K562 (cell line): ENCODE measurements at regions not wholly inside any gene's neighbourhood (a gene's known extent, or its start where the extent isn't known, plus 50 kb on each side); places are given as distances from the start of the nearest gene placed in this dataset.

Experiments used
- ATAC-seq: fragments of 200-7000 bp; cut with Tn5 transposase; 3 replicates; pipeline ENCODE4 v1.9.1; 2020; ENCODE audit warnings: moderate library complexity
- BruUV-seq: library from RNA; stranded (reverse); fragments of 400-500 nt; replicated peaks from 2 replicates; lab custom pipeline; 2021; lab: Mats Ljungman, UMichigan
- CTCF ChIA-PET: fragments of 300-600 bp; formaldehyde crosslinking; extraction: SDS; loops from one replicate; lab custom pipeline; 2021; ENCODE audit warnings: low intra/inter-chr PET ratio; lab: Yijun Ruan, JAX
- POLR2A ChIA-PET: fragments of 300-600, 350-650 bp; sonication (Branson Sonifier 250); formaldehyde crosslinking; extraction: SDS; loops from one replicate; lab custom pipeline; 2021; ENCODE audit warnings: antibody characterized with exemption, inconsistent platforms; lab: Yijun Ruan, JAX
- DNase-seq, 4 experiments: peaks; one replicate each; pipeline versions ENCODE4 v3.0.0 to v3.0.0-alpha.2; 2011 to 2018; ENCODE audit warnings: low spot score in 3 of 4, mixed read lengths in 3 of 4; ENCODE audit errors: extremely low read depth in 1 of 4
- FAIRE-seq: peaks from 2 replicates; lab custom pipeline; 2011; peaks lifted over from hg19 to GRCh38; lab: Jason Lieb, UNC
- H2AFZ ChIP-seq: 2 replicates; pipeline ENCODE4 v1.6.0; 2011; ENCODE audit warnings: low read depth, low read length, control low read depth, inconsistent platforms
- H3K27ac ChIP-seq: fragments of 200-600 bp; 3 replicates; pipeline ENCODE4 v1.8.0; 2011; ENCODE audit warnings: low read depth, mild to moderate bottlenecking, control low read depth, inconsistent platforms, low read length, moderate library complexity, mixed read lengths; ENCODE audit errors: extremely low read depth
- H3K27me3 ChIP-seq, 2 experiments: fragments of 300-600 bp in 1 of 2; 2 replicates in 1 of 2; 3 replicates in 1 of 2; pipeline versions ENCODE4 v1.6.0 to v1.8.0; 2011; ENCODE audit warnings: inconsistent platforms in 2 of 2, low read length in 2 of 2, mild to moderate bottlenecking in 1 of 2, mixed read lengths in 1 of 2, moderate library complexity in 1 of 2; ENCODE audit not compliant: control insufficient read depth in 2 of 2, insufficient read depth in 2 of 2
- H3K36me3 ChIP-seq: fragments of 300-600 bp; 3 replicates; pipeline ENCODE4 v1.8.0; 2011; ENCODE audit warnings: mild to moderate bottlenecking, low read length, inconsistent platforms; ENCODE audit not compliant: control insufficient read depth, insufficient read depth
- H3K4me1 ChIP-seq, 2 experiments: fragments of 200-600 bp in 1 of 2; replicated peaks in 1 of 2; 2 replicates in 1 of 2; 3 replicates in 1 of 2; pipeline versions ENCODE4 v1.5.1 to v1.8.0; 2011; ENCODE audit warnings: inconsistent platforms in 2 of 2, low read length in 2 of 2, mild to moderate bottlenecking in 1 of 2, mixed read lengths in 1 of 2, moderate library complexity in 1 of 2; ENCODE audit not compliant: control insufficient read depth in 2 of 2, insufficient read depth in 2 of 2
- H3K4me2 ChIP-seq: 2 replicates; pipeline ENCODE4 v1.6.1; 2011; ENCODE audit warnings: low read length, control low read depth, inconsistent platforms, mixed read lengths; ENCODE audit not compliant: insufficient read depth
- H3K4me3 ChIP-seq: fragments of 200-600 bp; sonication (generic), shearing (Covaris generic); 2 replicates; pipeline ENCODE4 v1.5.1; 2016; ENCODE audit warnings: control low read depth, inconsistent platforms
- H3K79me2 ChIP-seq: fragments of 200-600 bp; 3 replicates; pipeline ENCODE4 v1.8.0; 2011; ENCODE audit warnings: low read length, inconsistent platforms; ENCODE audit not compliant: control insufficient read depth, insufficient read depth
- H3K9ac ChIP-seq, 2 experiments: 2 replicates each; pipeline versions ENCODE4 v1.6.0 to v1.6.1; 2011; ENCODE audit warnings: low read depth in 2 of 2, low read length in 2 of 2, control low read depth in 1 of 2, inconsistent platforms in 1 of 2, mild to moderate bottlenecking in 1 of 2, mixed read lengths in 1 of 2; ENCODE audit not compliant: insufficient read depth in 1 of 2
- H3K9me1 ChIP-seq: one replicate; pipeline ENCODE4 v1.6.0; 2011; ENCODE audit warnings: inconsistent platforms, mild to moderate bottlenecking, low read length, moderate library complexity; ENCODE audit not compliant: control insufficient read depth, insufficient read depth
- H3K9me3 ChIP-seq: replicated peaks from 2 replicates; pipeline ENCODE4 v1.5.1; 2011; ENCODE audit warnings: low read depth, low read length, inconsistent platforms; ENCODE audit not compliant: control insufficient read depth, insufficient read depth
- H4K20me1 ChIP-seq: replicated peaks from 2 replicates; pipeline ENCODE4 v1.6.1; 2011; ENCODE audit warnings: low read length, inconsistent platforms, mixed read lengths; ENCODE audit not compliant: control insufficient read depth, insufficient read depth
- ETS2 ChIP-seq: IDR thresholded peaks from 2 replicates; pipeline ENCODE4 v1.6.1; 2016; ENCODE audit warnings: borderline replicate concordance, missing genetic modification characterization, mild to moderate bottlenecking, moderate library complexity, missing compliant biosample characterization; ENCODE audit not compliant: poor library complexity, severe bottlenecking
- FOXA1 ChIP-seq: fragments of 450-650 bp; IDR thresholded peaks from 2 replicates; pipeline ENCODE4 v1.6.1; 2016; ENCODE audit warnings: mild to moderate bottlenecking, borderline replicate concordance
- GTF2A2 ChIP-seq: IDR thresholded peaks from 2 replicates; pipeline ENCODE4 v1.6.1; 2016; ENCODE audit warnings: mild to moderate bottlenecking, missing genetic modification characterization, missing compliant biosample characterization
- IFI16 ChIP-seq: fragments of 250-450 bp; sonication (Bioruptor Pico); IDR thresholded peaks from 2 replicates; pipeline ENCODE4 v2.1.2; 2022; ENCODE audit warnings: mild to moderate bottlenecking, inconsistent platforms
- KDM4B ChIP-seq, 2 experiments: fragments of 450-650 bp in 1 of 2; sonication (generic) in 1 of 2; IDR thresholded peaks; 2 replicates each; pipeline ENCODE4 v1.6.1; 2016 to 2017; ENCODE audit warnings: borderline replicate concordance in 2 of 2, antibody characterized with exemption in 1 of 2, low read depth in 1 of 2, mild to moderate bottlenecking in 1 of 2
- MEF2A ChIP-seq: IDR thresholded peaks from 2 replicates; pipeline ENCODE4 v1.6.1; 2011; ENCODE audit warnings: low read depth, mild to moderate bottlenecking, low read length, moderate library complexity; ENCODE audit not compliant: control insufficient read depth
- SMAD2 ChIP-seq: fragments of 150-350 bp; IDR thresholded peaks from 2 replicates; pipeline ENCODE4 v1.6.1; 2014; ENCODE audit warnings: low read depth, mild to moderate bottlenecking, low read length
- SMARCA4 ChIP-seq: fragments of 450-650 bp; IDR thresholded peaks from 2 replicates; pipeline ENCODE4 v1.6.1; 2016
- SRF ChIP-seq, 2 experiments: fragments of 250-450, 450-650 bp in 1 of 2; sonication (Bioruptor Pico) in 1 of 2; sonication (generic) in 1 of 2; formaldehyde crosslinking; IDR thresholded peaks; 2 replicates each; pipeline versions ENCODE4 v1.5.0 to v1.5.1; 2020 to 2022; ENCODE audit warnings: mild to moderate bottlenecking in 1 of 2, missing genetic modification reagents in 1 of 2
- SRSF7 ChIP-seq: fragments of 200-400 bp; formaldehyde crosslinking; optimal IDR thresholded peaks from 2 replicates; pipeline ENCODE3; 2017; ENCODE audit warnings: mild to moderate bottlenecking, low read depth, low read length
- STAT5B ChIP-seq: fragments of 250-450 bp; sonication (Bioruptor Pico); IDR thresholded peaks from 2 replicates; pipeline ENCODE4 v1.8.0; 2021; ENCODE audit warnings: mild to moderate bottlenecking, inconsistent platforms
- TAF7 ChIP-seq: fragments of 450-650 bp; IDR thresholded peaks from 2 replicates; pipeline ENCODE4 v1.6.1; 2016; ENCODE audit warnings: missing genetic modification characterization, missing compliant biosample characterization
- TCF15 ChIP-seq: fragments of 250-450 bp; sonication (Bioruptor Pico); IDR thresholded peaks from 2 replicates; pipeline ENCODE4 v1.8.0; 2022; ENCODE audit warnings: moderate library complexity, mild to moderate bottlenecking, inconsistent platforms
- ZNF407 ChIP-seq: fragments of 450-650 bp; IDR thresholded peaks from 2 replicates; pipeline ENCODE4 v1.6.1; 2016; ENCODE audit warnings: low read depth
- WGBS: fragments of 100-300 bp; shearing (Covaris generic); methylation state at CpG from one replicate; pipeline ENCODE4 v1.1.6; 2016; ENCODE audit warnings: low coverage, mixed read lengths; ENCODE audit not compliant: insufficient coverage; ENCODE audit errors: missing lambda C conversion rate; 5-methylcytosine and 5-hydroxymethylcytosine counted together
- in situ Hi-C: fragments of 300-500 bp; cut with MboI; formaldehyde crosslinking; loops from 4 replicates; pipeline ENCODE4 v1.15.0; 2018; ENCODE audit warnings: inconsistent platforms, mixed read lengths
- intact Hi-C: fragments of 100-400 bp; cut with micrococcal nuclease; formaldehyde crosslinking; loops from 2 replicates; pipeline ENCODE4 v1.14.2; 2022

GRCh38 chr6:156511051-156511450 is 266.1 kb upstream of the ARID1B start:
- H3K4me3 ChIP-seq: no peak overlapping the region
- no peaks in the 10 kb centered on the region for H3K4me1 ChIP-seq
- no peak for DNase-seq
- 0% methylated on average over 5 of the region's 5 CpGs for whole genome bisulfite sequencing
- H3K9me3 ChIP-seq: no peaks in the 10 kb centered on the region
- H3K36me3 ChIP-seq: no peaks in the 10 kb centered on the region
- BruUV-seq: no TSS peak
- no peaks in the 10 kb centered on the region for H3K9me1 ChIP-seq
- no peaks in the 10 kb centered on the region for H3K79me2 ChIP-seq
- TF ChIP-seq IFI16 (CRISPR knock-in tag) (no peak), TCF15 (no peak), FOXA1 (no peak), SRF (CRISPR knock-in tag; IDR thresholded peaks at IDR 0.05) (no peak), SMARCA4 (no peak), SMAD2 (no peak), KDM4B (IDR thresholded peaks at IDR 0.05; ENCODE audit: borderline replicate concordance in 2 of 2, low read depth in 1 of 2) (no peak), ZNF407 (no peak), GTF2A2 (tag) (no peak), STAT5B (CRISPR knock-in tag) (no peak), TAF7 (tag) (no peak), ETS2 (tag) (no peak), SRSF7 (no peak), MEF2A (no peak)
- ChIA-PET CTCF (no interaction called here), POLR2A (interaction anchor here (0.6 kb wide), 1 partner anchor 49 kb away, joined by 3 read pairs; no protein-coding TSS in a partner anchor)
- H2AFZ ChIP-seq: no peak overlapping the region
- in situ Hi-C loops (no loop called here), intact Hi-C loops (no loop called here)
- ATAC-seq: no peak
- no peak overlapping the region for H3K27ac ChIP-seq
- no peak overlapping the region for H3K9ac ChIP-seq
- no peak overlapping the region for H3K4me2 ChIP-seq
- H4K20me1 ChIP-seq: no peaks in the 10 kb centered on the region
- FAIRE-seq: no peak
- peaks cover 9 to 21% of the 10 kb centered on the region in 2 experiments; a peak in 4 of 5 replicates for H3K27me3 ChIP-seq
